HG03159 (cell line): ENCODE measurements at regions not wholly inside any gene's neighbourhood (a gene's known extent, or its start where the extent isn't known, plus 50 kb on each side); places are given as distances from the start of the nearest gene placed in this dataset.

Experiments used
- ATAC-seq: cut with Tn5 transposase; IDR thresholded peaks from one replicate; pipeline ENCODE4 v1.9.1; 2021; ENCODE audit warnings: mild to moderate bottlenecking, moderate library complexity; ENCODE audit not compliant: unreplicated experiment

GRCh38 chr13:24074678-24075077 lies 85.8 kb upstream of the SPATA13 start:
- ATAC-seq, result no peak

- ATAC-seq, result no peak
These were observed 85.2 kb upstream of the SPATA13 start for GRCh38 chr13:24075137-24075975.

- no peak for ATAC-seq
These were observed 84.4 kb upstream of the SPATA13 start for GRCh38 chr13:24076109-24076508.

GRCh38 chr13:24076636-24077035 lies 83.9 kb upstream of the SPATA13 start:
- no peak for ATAC-seq

GRCh38 chr13:24080134-24080533 lies 80.4 kb upstream of the SPATA13 start:
- ATAC-seq, result no peak

- no peak for ATAC-seq
These were observed 79.1 kb upstream of the SPATA13 start for GRCh38 chr13:24081387-24081786.

- no peak for ATAC-seq
These were observed 77.4 kb upstream of the SPATA13 start for GRCh38 chr13:24083141-24083540.

- ATAC-seq, result no peak
These were observed 76.6 kb upstream of the SPATA13 start for GRCh38 chr13:24083722-24084421.

- ATAC-seq, result no peak
These were observed 74.9 kb upstream of the SPATA13 start for GRCh38 chr13:24085662-24086061.

GRCh38 chr13:24086642-24087041 lies 73.9 kb upstream of the SPATA13 start:
- no peak for ATAC-seq

- no peak for ATAC-seq
These were observed 72.8 kb upstream of the SPATA13 start for GRCh38 chr13:24087605-24088225.

GRCh38 chr13:24090049-24090448 lies 70.5 kb upstream of the SPATA13 start:
- ATAC-seq, result no peak

GRCh38 chr13:24091080-24091479 lies 69.4 kb upstream of the SPATA13 start:
- ATAC-seq, result no peak

GRCh38 chr13:24092108-24092507 lies 68.4 kb upstream of the SPATA13 start:
- no peak for ATAC-seq

- ATAC-seq, result no peak
These were observed 67.5 kb upstream of the SPATA13 start for GRCh38 chr13:24093047-24093446.

GRCh38 chr13:24096659-24097058 lies 63.9 kb upstream of the SPATA13 start:
- ATAC-seq, result no peak

- no peak for ATAC-seq
These were observed 63.5 kb upstream of the SPATA13 start for GRCh38 chr13:24097064-24097463.

- no peak for ATAC-seq
These were observed 62.9 kb upstream of the SPATA13 start for GRCh38 chr13:24097667-24098066.

- ATAC-seq, result no peak
These were observed 61.0 kb upstream of the SPATA13 start for GRCh38 chr13:24099490-24099889.

- ATAC-seq, result no peak
These were observed 60.3 kb upstream of the SPATA13 start for GRCh38 chr13:24100188-24100587.

- ATAC-seq, result no peak
These were observed 56.6 kb upstream of the SPATA13 start for GRCh38 chr13:24103782-24104372.
